Neural progenitor cell (in vitro differentiated cells): ENCODE measurements at regions not wholly inside any gene's neighbourhood (a gene's known extent, or its start where the extent isn't known, plus 50 kb on each side); places are given as distances from the start of the nearest gene placed in this dataset.
A peak's percentile ranks its signal among the peaks of the same experiment; 100 is the strongest.

Experiments used
- DNase-seq: peaks from one replicate; pipeline ENCODE4 v3.0.0-alpha.2; 2016; ENCODE audit warnings: low spot score
- H2AFZ ChIP-seq: fragments of 200-600 bp; sonication (generic); replicated peaks from 2 replicates; pipeline ENCODE4 v1.6.1; 2016; ENCODE audit warnings: antibody characterized with exemption
- H3F3A ChIP-seq: fragments of 200-600 bp; sonication (generic); 2 replicates; pipeline ENCODE4 v1.6.1; 2016; ENCODE audit warnings: antibody characterized with exemption, low read depth
- H3K27ac ChIP-seq: fragments of 200-600 bp; sonication (generic); 2 replicates; pipeline ENCODE4 v1.5.1; 2016; ENCODE audit warnings: mild to moderate bottlenecking
- H3K27me3 ChIP-seq: fragments of 200-600 bp; sonication (generic); 2 replicates; pipeline ENCODE4 v1.6.1; 2016; ENCODE audit warnings: mild to moderate bottlenecking, moderate library complexity
- H3K36me3 ChIP-seq: fragments of 200-600 bp; sonication (generic); 2 replicates; pipeline ENCODE4 v1.5.1; 2016
- H3K4me1 ChIP-seq: fragments of 200-600 bp; sonication (generic); 2 replicates; pipeline ENCODE4 v1.6.1; 2016; ENCODE audit warnings: mixed run types
- H3K4me2 ChIP-seq: fragments of 200-600 bp; sonication (generic); 2 replicates; pipeline ENCODE4 v1.6.1; 2016
- H3K4me3 ChIP-seq: fragments of 200-600 bp; sonication (generic); 2 replicates; pipeline ENCODE4 v1.5.1; 2016
- H3K79me2 ChIP-seq: fragments of 200-600 bp; sonication (generic); 2 replicates; pipeline ENCODE4 v1.6.1; 2016; ENCODE audit warnings: low read depth
- H3K9ac ChIP-seq: fragments of 200-600 bp; sonication (generic); 2 replicates; pipeline ENCODE4 v1.6.1; 2016
- H3K9me3 ChIP-seq: fragments of 200-600 bp; sonication (generic); 2 replicates; pipeline ENCODE4 v1.5.1; 2016; ENCODE audit warnings: low read depth
- H4K20me1 ChIP-seq: fragments of 200-600 bp; sonication (generic); 2 replicates; pipeline ENCODE4 v1.6.1; 2016; ENCODE audit warnings: low read depth
- H3K27ac Mint-ChIP-seq: 3 replicates; pipeline ENCODE4 v1.8.0; 2021; ENCODE audit warnings: mixed read lengths
- H3K27me3 Mint-ChIP-seq: 2 replicates; pipeline ENCODE4 v1.8.0; 2022; ENCODE audit warnings: low read depth, mild to moderate bottlenecking, inconsistent platforms, moderate library complexity, mixed read lengths; ENCODE audit not compliant: insufficient read depth
- H3K36me3 Mint-ChIP-seq: 3 replicates; pipeline ENCODE4 v1.8.0; 2021; ENCODE audit warnings: mixed read lengths
- H3K4me1 Mint-ChIP-seq: 3 replicates; pipeline ENCODE4 v1.8.0; 2021; ENCODE audit warnings: mixed read lengths
- H3K4me3 Mint-ChIP-seq: 3 replicates; pipeline ENCODE4 v1.8.0; 2021; ENCODE audit warnings: mild to moderate bottlenecking, moderate library complexity, mixed read lengths
- H3K9me3 Mint-ChIP-seq: 3 replicates; pipeline ENCODE4 v1.8.0; 2020; ENCODE audit warnings: mixed read lengths
- CTCF ChIP-seq: fragments of 200-600 bp; sonication (generic); IDR thresholded peaks from 2 replicates; pipeline ENCODE4 v1.5.1; 2017; ENCODE audit warnings: antibody characterized with exemption, mild to moderate bottlenecking
- EZH2 ChIP-seq: fragments of 200-600 bp; sonication (generic); IDR thresholded peaks from 2 replicates; pipeline ENCODE4 v1.6.1; 2017; ENCODE audit warnings: antibody characterized with exemption, mild to moderate bottlenecking, moderate library complexity
- EZH2phosphoT487 ChIP-seq: fragments of 200-600 bp; sonication (generic); IDR thresholded peaks from 2 replicates; pipeline ENCODE4 v1.6.1; 2017; ENCODE audit warnings: antibody characterized with exemption

DNA sequence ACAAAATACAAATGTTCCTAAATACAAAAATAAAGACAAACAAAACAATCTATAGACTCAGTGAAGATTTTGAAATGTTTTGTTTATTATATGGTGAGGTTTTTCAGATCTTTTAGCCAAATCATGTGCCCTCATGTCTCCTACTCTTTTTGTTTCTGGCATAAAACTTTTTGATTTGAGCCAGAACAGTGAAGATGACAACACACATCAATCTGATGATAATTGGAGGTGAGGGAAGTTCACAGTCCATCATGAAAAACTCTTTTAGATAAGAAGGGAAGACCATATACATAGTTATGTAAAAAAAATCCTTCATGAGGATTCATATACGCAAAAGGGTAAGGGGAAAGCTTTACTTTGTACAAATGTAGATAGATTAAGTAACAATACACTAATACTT lies 75.1 kb upstream of the OSBPL11 start:
- no peaks in the 10 kb centered on the region for H3K79me2 ChIP-seq
- peak overlapping the region; percentile 13 for H2AFZ ChIP-seq
- H3K9me3 Mint-ChIP-seq: peaks cover 2% of the 10 kb centered on the region
- H3K4me1 ChIP-seq: no peaks in the 10 kb centered on the region
- H3K27ac ChIP-seq: no peak overlapping the region
- no peaks in the 10 kb centered on the region for H3K27me3 ChIP-seq
- no peaks in the 10 kb centered on the region for H3K9me3 ChIP-seq
- H3F3A ChIP-seq: no peaks in the 10 kb centered on the region
- H3K4me3 ChIP-seq: no peak overlapping the region
- H3K4me2 ChIP-seq: no peak overlapping the region
- peaks cover 2% of the 10 kb centered on the region for H3K36me3 Mint-ChIP-seq
- H4K20me1 ChIP-seq: no peaks in the 10 kb centered on the region
- DNase-seq: no peak
- TF ChIP-seq CTCF: no peak
- TF ChIP-seq EZH2: no peak
- TF ChIP-seq EZH2phosphoT487: no peak
- H3K4me1 Mint-ChIP-seq: no peaks in the 10 kb centered on the region
- no peaks in the 10 kb centered on the region for H3K27me3 Mint-ChIP-seq
- no peak overlapping the region for H3K4me3 Mint-ChIP-seq
- no peaks in the 10 kb centered on the region for H3K36me3 ChIP-seq
- H3K9ac ChIP-seq: no peak overlapping the region
- no peak overlapping the region for H3K27ac Mint-ChIP-seq

GRCh38 chr3:125670945-125671344 lies 75.6 kb upstream of the OSBPL11 start:
- Histone ChIP-seq H3F3A (no peaks in the 10 kb centered on the region), H3K36me3 (no peaks in the 10 kb centered on the region), H3K9ac (no peak overlapping the region), H3K27ac (no peak overlapping the region), H4K20me1 (no peaks in the 10 kb centered on the region), H3K27me3 (no peaks in the 10 kb centered on the region), H3K4me3 (no peak overlapping the region), H3K4me2 (no peak overlapping the region), H3K4me1 (no peaks in the 10 kb centered on the region), H3K79me2 (no peaks in the 10 kb centered on the region), H3K9me3 (no peaks in the 10 kb centered on the region), H2AFZ (no peak overlapping the region)
- H3K4me3 Mint-ChIP-seq: no peak overlapping the region
- H3K36me3 Mint-ChIP-seq: peaks cover 2% of the 10 kb centered on the region
- H3K9me3 Mint-ChIP-seq: peaks cover 2% of the 10 kb centered on the region
- no peaks in the 10 kb centered on the region for H3K27me3 Mint-ChIP-seq
- peak overlapping the region; percentile 32 for H3K27ac Mint-ChIP-seq
- H3K4me1 Mint-ChIP-seq: no peaks in the 10 kb centered on the region
- TF ChIP-seq EZH2 (no peak), CTCF (no peak), EZH2phosphoT487 (no peak)
- no peak for DNase-seq

- H3K4me2 ChIP-seq: no peak overlapping the region
- no peaks in the 10 kb centered on the region for H3F3A ChIP-seq
- H3K9me3 Mint-ChIP-seq: peaks cover 2% of the 10 kb centered on the region
- no peaks in the 10 kb centered on the region for H3K4me1 ChIP-seq
- no peak overlapping the region for H3K4me3 Mint-ChIP-seq
- no peak overlapping the region for H3K9ac ChIP-seq
- no peaks in the 10 kb centered on the region for H4K20me1 ChIP-seq
- H3K27ac Mint-ChIP-seq: no peak overlapping the region
- H3K4me3 ChIP-seq: no peak overlapping the region
- H3K79me2 ChIP-seq: no peaks in the 10 kb centered on the region
- no peaks in the 10 kb centered on the region for H3K9me3 ChIP-seq
- no peaks in the 10 kb centered on the region for H3K4me1 Mint-ChIP-seq
- H3K36me3 Mint-ChIP-seq: peaks cover 2% of the 10 kb centered on the region
- H2AFZ ChIP-seq: no peak overlapping the region
- H3K27me3 Mint-ChIP-seq: no peaks in the 10 kb centered on the region
- no peak for DNase-seq
- no peaks in the 10 kb centered on the region for H3K27me3 ChIP-seq
- H3K36me3 ChIP-seq: no peaks in the 10 kb centered on the region
- TF ChIP-seq EZH2phosphoT487: no peak
- no peak for TF ChIP-seq CTCF
- TF ChIP-seq EZH2: no peak
- H3K27ac ChIP-seq: no peak overlapping the region
These were observed 76.4 kb upstream of the OSBPL11 start for GRCh38 chr3:125671461-125672243.
